D721Med (cell line): ENCODE measurements at regions not wholly inside any gene's neighbourhood (a gene's known extent, or its start where the extent isn't known, plus 50 kb on each side); places are given as distances from the start of the nearest gene placed in this dataset.

Experiments used
- DNase-seq: peaks from one replicate; pipeline ENCODE4 v3.0.0; 2011; ENCODE audit warnings: low spot score; ENCODE audit not compliant: insufficient read length
- FAIRE-seq: peaks from 2 replicates; lab custom pipeline; 2011; peaks lifted over from hg19 to GRCh38; lab: Jason Lieb, UNC
- CTCF ChIP-seq: IDR thresholded peaks from 2 replicates; pipeline ENCODE4 v1.5.1; 2012; ENCODE audit warnings: mild to moderate bottlenecking, control low read depth; ENCODE audit not compliant: insufficient read depth; ENCODE audit errors: missing control alignments

GRCh38 chr20:50370036-50370566 is 140.1 kb upstream of the PTPN1 start:
- DNase-seq (no peak), FAIRE-seq (no peak)
- no peak for TF ChIP-seq CTCF

- TF ChIP-seq CTCF, result no peak
- DNase-seq, result no peak
- no peak for FAIRE-seq
These were observed 138.1 kb upstream of the PTPN1 start for GRCh38 chr20:50371878-50372769.

DNA sequence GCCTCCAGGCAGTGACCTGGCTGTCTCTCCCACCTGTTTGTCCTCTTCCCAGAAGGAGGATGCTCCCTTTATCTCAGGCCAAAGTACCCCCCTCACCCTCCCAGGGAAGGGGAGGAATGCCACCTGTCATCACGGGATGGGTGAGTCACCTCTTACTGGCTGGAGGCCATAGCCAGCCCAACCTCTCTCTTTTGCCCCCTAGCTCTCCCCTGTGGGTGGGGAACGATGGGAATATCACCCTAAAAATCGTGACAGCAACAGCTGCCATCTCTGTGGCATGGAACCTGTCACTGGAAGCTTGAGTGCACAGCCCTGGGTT is 137.5 kb upstream of the PTPN1 start:
- TF ChIP-seq CTCF, result no peak
- no peak for FAIRE-seq
- no peak for DNase-seq

- FAIRE-seq (no peak), DNase-seq (no peak)
- TF ChIP-seq CTCF, result no peak
These were observed 136.4 kb upstream of the PTPN1 start for GRCh38 chr20:50373674-50374286.

GRCh38 chr20:50374541-50375078 is 135.6 kb upstream of the PTPN1 start:
- FAIRE-seq (no peak), DNase-seq (no peak)
- TF ChIP-seq CTCF, result no peak

GRCh38 chr20:50376179-50376887 is 133.8 kb upstream of the PTPN1 start:
- TF ChIP-seq CTCF, result no peak
- FAIRE-seq, result no peak

More at GRCh38 chr20:50376179-50376887, 133.8 kb upstream of the PTPN1 start:
- DNase-seq, result no peak
